Ishikawa (cell line): ENCODE measurements at regions not wholly inside any gene's neighbourhood (a gene's known extent, or its start where the extent isn't known, plus 50 kb on each side); places are given as distances from the start of the nearest gene placed in this dataset.

Source experiments
- CEBPB ChIP-seq: IDR thresholded peaks from 2 replicates; pipeline ENCODE4 v1.6.1; 2012
- EP300 ChIP-seq: IDR thresholded peaks from 2 replicates; pipeline ENCODE4 v1.6.1; 2012; ENCODE audit warnings: borderline replicate concordance
- TAF1 ChIP-seq: IDR thresholded peaks from 2 replicates; pipeline ENCODE4 v1.6.1; 2012; ENCODE audit warnings: low read depth, mild to moderate bottlenecking
- YY1 ChIP-seq: IDR thresholded peaks from 2 replicates; pipeline ENCODE4 v1.6.1; 2012; ENCODE audit warnings: low read depth

GRCh38 chr12:13591488-13591887, 389.9 kb downstream of the GRIN2B start:
- TF ChIP-seq TAF1 (no peak), CEBPB (no peak), EP300 (no peak), YY1 (no peak)
